ENCODE measurements at regions not wholly inside any gene's neighbourhood (a gene's known extent, or its start where the extent isn't known, plus 50 kb on each side); places are given as distances from the start of the nearest gene placed in this dataset.

DNA sequence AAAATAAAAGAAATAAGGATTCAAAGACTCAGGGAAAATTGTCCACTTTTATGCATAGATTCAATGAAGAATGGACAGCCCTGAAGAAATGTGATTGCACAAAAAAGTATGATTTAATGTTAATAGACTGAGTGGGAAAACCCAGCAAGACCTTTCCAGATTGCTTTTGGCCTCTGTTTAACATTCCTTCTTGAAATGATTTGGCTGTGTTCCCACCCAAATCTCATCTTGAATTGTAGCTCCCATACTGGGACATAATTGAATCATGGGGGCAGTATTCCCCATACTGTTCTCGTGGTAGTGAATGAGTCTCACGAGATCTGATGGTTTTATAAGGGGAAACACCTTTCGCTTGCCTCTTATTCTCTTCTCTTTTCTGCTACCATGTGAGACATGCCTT, 1316.9 kb upstream of the SEL1L start:
- no peak overlapping the region for H3K27ac ChIP-seq (ENCODE audit: extremely low read depth, low read depth, low read length)
- no peak overlapping the region for H3K4me3 ChIP-seq (ENCODE audit: low read depth, low read length)
- no peaks in the 10 kb centered on the region for H3K4me1 ChIP-seq (ENCODE audit: control insufficient read depth, insufficient read depth, low read length)
- no peaks in the 10 kb centered on the region for H3K36me3 ChIP-seq (ENCODE audit: control insufficient read depth in 2 of 2, insufficient read depth in 1 of 2, low read length in 2 of 2)
- no peaks in the 10 kb centered on the region for H3K9me3 ChIP-seq (ENCODE audit: control insufficient read depth, insufficient read depth, low read depth, low read length)
- ChIA-PET POLR2A (no interaction called here), CTCF (no interaction called here)
- TF ChIP-seq ZNF768 (tag by site-specific recombination; IDR thresholded peaks at IDR 0.05) (no peak), SETDB1 (IDR thresholded peaks at IDR 0.05; ENCODE audit: insufficient read length, low read length) (no peak), ZBTB1 (tag by site-specific recombination; IDR thresholded peaks at IDR 0.05) (no peak), RBAK (tag by site-specific recombination; IDR thresholded peaks at IDR 0.05) (no peak), ZNF626 (tag by site-specific recombination; IDR thresholded peaks at IDR 0.05) (no peak), ZNF223 (tag by site-specific recombination; IDR thresholded peaks at IDR 0.05) (no peak), ZNF274 (IDR thresholded peaks at IDR 0.05; ENCODE audit: low read length) (no peak), ZNF274 (tag by site-specific recombination; IDR thresholded peaks at IDR 0.05; ENCODE audit: borderline replicate concordance) (no peak), ZNF114 (tag by site-specific recombination; IDR thresholded peaks at IDR 0.05) (no peak), ZNF266 (tag by site-specific recombination; IDR thresholded peaks at IDR 0.05; ENCODE audit: low read depth) (no peak), ZNF660 (tag by site-specific recombination; IDR thresholded peaks at IDR 0.05) (no peak), HOXD13 (CRISPR knock-in tag; IDR thresholded peaks at IDR 0.05; ENCODE audit: borderline replicate concordance) (no peak), ZNF2 (tag by site-specific recombination; IDR thresholded peaks at IDR 0.05) (no peak), KLF16 (tag by site-specific recombination; IDR thresholded peaks at IDR 0.05) (no peak), BCL11B (tag by site-specific recombination; IDR thresholded peaks at IDR 0.05; ENCODE audit: low read depth) (no peak), IKZF3 (tag by site-specific recombination; IDR thresholded peaks at IDR 0.05) (no peak)
- TF ChIP-seq, protein P1, sequence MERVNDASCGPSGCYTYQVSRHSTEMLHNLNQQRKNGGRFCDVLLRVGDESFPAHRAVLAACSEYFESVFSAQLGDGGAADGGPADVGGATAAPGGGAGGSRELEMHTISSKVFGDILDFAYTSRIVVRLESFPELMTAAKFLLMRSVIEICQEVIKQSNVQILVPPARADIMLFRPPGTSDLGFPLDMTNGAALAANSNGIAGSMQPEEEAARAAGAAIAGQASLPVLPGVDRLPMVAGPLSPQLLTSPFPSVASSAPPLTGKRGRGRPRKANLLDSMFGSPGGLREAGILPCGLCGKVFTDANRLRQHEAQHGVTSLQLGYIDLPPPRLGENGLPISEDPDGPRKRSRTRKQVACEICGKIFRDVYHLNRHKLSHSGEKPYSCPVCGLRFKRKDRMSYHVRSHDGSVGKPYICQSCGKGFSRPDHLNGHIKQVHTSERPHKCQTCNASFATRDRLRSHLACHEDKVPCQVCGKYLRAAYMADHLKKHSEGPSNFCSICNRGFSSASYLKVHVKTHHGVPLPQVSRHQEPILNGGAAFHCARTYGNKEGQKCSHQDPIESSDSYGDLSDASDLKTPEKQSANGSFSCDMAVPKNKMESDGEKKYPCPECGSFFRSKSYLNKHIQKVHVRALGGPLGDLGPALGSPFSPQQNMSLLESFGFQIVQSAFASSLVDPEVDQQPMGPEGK (tag by site-specific recombination; IDR thresholded peaks at IDR 0.05): no peak
- TF ChIP-seq, protein P2, sequence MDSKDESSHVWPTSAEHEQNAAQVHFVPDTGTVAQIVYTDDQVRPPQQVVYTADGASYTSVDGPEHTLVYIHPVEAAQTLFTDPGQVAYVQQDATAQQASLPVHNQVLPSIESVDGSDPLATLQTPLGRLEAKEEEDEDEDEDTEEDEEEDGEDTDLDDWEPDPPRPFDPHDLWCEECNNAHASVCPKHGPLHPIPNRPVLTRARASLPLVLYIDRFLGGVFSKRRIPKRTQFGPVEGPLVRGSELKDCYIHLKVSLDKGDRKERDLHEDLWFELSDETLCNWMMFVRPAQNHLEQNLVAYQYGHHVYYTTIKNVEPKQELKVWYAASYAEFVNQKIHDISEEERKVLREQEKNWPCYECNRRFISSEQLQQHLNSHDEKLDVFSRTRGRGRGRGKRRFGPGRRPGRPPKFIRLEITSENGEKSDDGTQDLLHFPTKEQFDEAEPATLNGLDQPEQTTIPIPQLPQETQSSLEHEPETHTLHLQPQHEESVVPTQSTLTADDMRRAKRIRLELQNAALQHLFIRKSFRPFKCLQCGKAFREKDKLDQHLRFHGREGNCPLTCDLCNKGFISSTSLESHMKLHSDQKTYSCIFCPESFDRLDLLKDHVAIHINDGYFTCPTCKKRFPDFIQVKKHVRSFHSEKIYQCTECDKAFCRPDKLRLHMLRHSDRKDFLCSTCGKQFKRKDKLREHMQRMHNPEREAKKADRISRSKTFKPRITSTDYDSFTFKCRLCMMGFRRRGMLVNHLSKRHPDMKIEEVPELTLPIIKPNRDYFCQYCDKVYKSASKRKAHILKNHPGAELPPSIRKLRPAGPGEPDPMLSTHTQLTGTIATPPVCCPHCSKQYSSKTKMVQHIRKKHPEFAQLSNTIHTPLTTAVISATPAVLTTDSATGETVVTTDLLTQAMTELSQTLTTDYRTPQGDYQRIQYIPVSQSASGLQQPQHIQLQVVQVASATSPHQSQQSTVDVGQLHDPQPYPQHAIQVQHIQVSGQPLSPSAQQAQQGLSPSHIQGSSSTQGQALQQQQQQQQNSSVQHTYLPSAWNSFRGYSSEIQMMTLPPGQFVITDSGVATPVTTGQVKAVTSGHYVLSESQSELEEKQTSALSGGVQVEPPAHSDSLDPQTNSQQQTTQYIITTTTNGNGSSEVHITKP (tag by site-specific recombination; IDR thresholded peaks at IDR 0.05): no peak
- TF ChIP-seq, protein P3, sequence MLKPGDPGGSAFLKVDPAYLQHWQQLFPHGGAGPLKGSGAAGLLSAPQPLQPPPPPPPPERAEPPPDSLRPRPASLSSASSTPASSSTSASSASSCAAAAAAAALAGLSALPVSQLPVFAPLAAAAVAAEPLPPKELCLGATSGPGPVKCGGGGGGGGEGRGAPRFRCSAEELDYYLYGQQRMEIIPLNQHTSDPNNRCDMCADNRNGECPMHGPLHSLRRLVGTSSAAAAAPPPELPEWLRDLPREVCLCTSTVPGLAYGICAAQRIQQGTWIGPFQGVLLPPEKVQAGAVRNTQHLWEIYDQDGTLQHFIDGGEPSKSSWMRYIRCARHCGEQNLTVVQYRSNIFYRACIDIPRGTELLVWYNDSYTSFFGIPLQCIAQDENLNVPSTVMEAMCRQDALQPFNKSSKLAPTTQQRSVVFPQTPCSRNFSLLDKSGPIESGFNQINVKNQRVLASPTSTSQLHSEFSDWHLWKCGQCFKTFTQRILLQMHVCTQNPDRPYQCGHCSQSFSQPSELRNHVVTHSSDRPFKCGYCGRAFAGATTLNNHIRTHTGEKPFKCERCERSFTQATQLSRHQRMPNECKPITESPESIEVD (tag by site-specific recombination; IDR thresholded peaks at IDR 0.05): no peak

DNA sequence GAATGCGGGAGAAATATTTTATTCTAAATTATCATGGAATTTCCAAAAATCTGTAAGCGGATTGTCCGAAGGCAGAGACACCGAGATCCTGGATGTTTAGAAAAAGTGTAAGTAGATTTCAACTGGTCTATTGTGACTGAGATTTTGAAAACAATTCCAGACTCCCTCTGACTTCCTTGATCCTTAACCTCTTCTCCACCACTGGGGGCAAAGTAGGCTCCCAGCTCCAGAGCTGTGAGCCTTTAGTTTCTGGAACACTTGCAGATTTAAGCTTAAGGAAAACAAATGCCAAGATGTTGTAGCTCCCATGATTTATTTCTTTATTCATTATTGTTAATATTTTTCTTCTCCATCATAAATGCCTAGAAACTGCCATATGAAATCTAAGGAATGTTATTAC, 1320.5 kb upstream of the SEL1L start:
- no peaks in the 10 kb centered on the region for H3K36me3 ChIP-seq (ENCODE audit: control insufficient read depth in 2 of 2, insufficient read depth in 1 of 2, low read length in 2 of 2)
- TF ChIP-seq ZNF214 (tag by site-specific recombination; IDR thresholded peaks at IDR 0.05; ENCODE audit: borderline replicate concordance): no peak
- TF ChIP-seq KLF10 (tag by site-specific recombination; IDR thresholded peaks at IDR 0.05): no peak
- TF ChIP-seq SALL2 (tag by site-specific recombination; IDR thresholded peaks at IDR 0.05; ENCODE audit: borderline replicate concordance): no peak
- no peak for TF ChIP-seq ZFP69B (tag by site-specific recombination; IDR thresholded peaks at IDR 0.05)
- no peak for TF ChIP-seq EGR2 (tag by site-specific recombination; IDR thresholded peaks at IDR 0.05; ENCODE audit: low read depth)
- TF ChIP-seq ZNF10 (tag by site-specific recombination; IDR thresholded peaks at IDR 0.05): no peak
- no peak for TF ChIP-seq ZNF2 (tag by site-specific recombination; IDR thresholded peaks at IDR 0.05)
- TF ChIP-seq ZNF184 (tag by site-specific recombination; IDR thresholded peaks at IDR 0.05): no peak
- TF ChIP-seq, protein P4, sequence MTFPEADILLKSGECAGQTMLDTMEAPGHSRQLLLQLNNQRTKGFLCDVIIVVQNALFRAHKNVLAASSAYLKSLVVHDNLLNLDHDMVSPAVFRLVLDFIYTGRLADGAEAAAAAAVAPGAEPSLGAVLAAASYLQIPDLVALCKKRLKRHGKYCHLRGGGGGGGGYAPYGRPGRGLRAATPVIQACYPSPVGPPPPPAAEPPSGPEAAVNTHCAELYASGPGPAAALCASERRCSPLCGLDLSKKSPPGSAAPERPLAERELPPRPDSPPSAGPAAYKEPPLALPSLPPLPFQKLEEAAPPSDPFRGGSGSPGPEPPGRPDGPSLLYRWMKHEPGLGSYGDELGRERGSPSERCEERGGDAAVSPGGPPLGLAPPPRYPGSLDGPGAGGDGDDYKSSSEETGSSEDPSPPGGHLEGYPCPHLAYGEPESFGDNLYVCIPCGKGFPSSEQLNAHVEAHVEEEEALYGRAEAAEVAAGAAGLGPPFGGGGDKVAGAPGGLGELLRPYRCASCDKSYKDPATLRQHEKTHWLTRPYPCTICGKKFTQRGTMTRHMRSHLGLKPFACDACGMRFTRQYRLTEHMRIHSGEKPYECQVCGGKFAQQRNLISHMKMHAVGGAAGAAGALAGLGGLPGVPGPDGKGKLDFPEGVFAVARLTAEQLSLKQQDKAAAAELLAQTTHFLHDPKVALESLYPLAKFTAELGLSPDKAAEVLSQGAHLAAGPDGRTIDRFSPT (tag by site-specific recombination; IDR thresholded peaks at IDR 0.05): no peak
- no peaks in the 10 kb centered on the region for H3K4me1 ChIP-seq (ENCODE audit: control insufficient read depth, insufficient read depth, low read length)
- ChIA-PET CTCF (interaction anchor here (0.6 to 1.2 kb wide), 2 partner anchors 10 to 18 kb away, joined by 3 read pairs; no protein-coding TSS in a partner anchor), POLR2A (no interaction called here)
- no peaks in the 10 kb centered on the region for H3K9me3 ChIP-seq (ENCODE audit: control insufficient read depth, insufficient read depth, low read depth, low read length)
- H3K4me3 ChIP-seq (ENCODE audit: low read depth, low read length): no peak overlapping the region
- H3K27ac ChIP-seq (ENCODE audit: extremely low read depth, low read depth, low read length): no peak overlapping the region
